HG03045 (cell line): ENCODE measurements at regions not wholly inside any gene's neighbourhood (a gene's known extent, or its start where the extent isn't known, plus 50 kb on each side); places are given as distances from the start of the nearest gene placed in this dataset.

Source experiments
- ATAC-seq: cut with Tn5 transposase; IDR thresholded peaks from one replicate; pipeline ENCODE4 v1.9.1; 2021; ENCODE audit warnings: mild to moderate bottlenecking, moderate library complexity; ENCODE audit not compliant: unreplicated experiment

DNA sequence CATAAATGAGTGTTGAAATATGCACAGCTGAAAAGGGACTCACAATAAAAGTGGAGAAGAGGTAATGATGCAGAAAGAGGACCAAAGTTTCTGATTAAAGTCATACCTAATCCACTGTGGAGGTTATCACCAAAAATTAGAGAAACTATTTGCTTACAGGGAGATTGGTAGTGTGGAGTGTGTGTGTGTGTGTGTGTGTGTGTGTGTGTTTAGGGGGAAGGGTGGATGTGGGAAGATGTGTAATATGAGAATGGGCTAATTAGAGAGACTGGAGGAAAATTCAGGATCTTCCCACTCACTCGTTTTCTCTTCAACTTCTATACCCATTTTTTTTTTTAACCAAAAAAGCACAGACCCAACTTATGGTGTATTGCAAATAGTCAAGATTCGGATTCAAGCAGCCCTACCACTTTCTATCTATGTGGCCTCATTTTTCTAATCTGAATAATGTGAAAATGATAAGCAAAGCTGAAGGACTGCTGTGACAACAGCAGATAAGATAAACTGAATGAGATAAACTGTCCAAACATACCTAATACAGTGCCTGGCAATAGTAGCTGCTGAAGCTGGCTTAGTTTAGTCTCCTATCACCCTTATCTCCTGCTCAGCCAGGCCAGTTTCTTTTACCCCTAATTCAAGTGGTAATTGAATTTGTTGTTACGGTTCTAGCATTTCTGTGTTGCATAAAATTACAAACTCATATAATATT, 501.1 kb downstream of the KDM4C start:
- no peak for ATAC-seq

DNA sequence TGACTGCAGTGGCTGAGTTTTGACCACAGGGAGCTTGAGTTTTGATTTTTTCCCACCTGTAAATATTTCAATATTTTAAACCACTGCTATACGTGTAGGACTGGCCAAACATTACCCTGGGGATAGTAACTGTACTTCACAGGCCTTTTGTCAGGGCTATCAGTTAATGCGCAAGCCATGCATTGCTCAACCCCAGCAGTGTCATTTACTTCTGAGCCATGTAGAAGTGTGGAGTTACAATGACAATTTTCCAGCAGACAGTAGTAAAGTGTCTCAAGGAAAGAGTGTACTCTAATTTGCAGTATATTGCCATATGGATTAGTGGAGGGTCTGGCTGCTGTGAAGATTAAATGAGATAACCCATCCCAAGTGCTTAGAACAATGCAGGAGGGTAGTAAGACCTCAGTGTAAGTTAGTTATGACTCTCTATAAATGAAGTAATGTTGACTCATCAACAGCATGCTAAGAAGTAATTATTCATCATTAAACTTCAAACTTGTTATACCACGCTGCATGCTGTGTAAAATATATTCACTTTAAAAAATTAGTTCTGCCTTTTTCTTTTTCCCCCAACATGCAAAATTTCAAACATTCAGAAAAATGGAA, 489.2 kb downstream of the KDM4C start:
- ATAC-seq, result no peak

DNA sequence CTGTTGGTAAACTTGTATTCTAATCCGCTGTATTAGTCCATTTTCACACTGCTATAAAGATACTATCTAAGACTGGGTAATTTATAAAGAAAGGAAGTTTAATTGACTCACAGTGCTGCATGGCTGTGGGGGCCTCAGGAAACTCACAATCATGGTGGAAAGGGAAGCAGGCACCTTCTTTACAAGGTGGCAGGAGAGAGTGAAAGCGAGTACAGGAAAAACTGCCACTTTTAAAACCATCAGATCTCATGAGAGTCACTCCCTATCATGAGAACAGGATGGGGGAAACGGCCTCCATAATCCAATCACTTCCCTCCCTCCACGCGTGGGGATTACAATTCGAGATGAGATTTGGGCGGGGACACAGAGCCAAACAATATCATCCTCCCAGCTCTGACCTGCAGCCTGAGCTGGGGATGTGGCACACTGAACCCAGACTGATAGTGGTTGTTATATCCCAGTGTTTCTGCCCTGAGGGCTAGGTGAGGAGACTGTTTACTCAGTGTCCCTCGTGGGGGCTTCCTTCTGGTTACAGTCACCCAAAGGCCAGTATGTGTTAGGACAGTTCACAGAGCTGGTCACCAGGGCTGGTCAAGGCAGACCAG, 488.3 kb downstream of the KDM4C start:
- no peak for ATAC-seq

DNA sequence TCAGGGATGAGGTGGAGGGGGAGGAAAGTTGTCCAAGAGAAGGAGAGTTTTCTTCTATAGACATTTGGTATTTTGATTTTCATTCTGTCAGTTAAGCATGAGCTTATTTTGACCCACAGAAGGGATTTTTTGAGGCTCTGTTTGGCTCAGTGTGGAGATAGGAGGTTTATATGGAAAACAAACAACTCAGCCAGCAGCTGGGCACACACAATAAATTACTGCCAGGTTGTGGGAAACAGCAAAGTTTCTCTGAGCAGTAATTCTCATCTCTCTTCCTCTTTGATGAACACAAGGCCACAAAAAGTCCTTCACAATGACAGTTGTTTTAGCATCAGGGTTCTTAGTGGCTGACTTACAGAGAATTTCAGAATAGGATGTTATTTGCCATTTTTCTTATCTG, 486.1 kb downstream of the KDM4C start:
- ATAC-seq, result no peak

DNA sequence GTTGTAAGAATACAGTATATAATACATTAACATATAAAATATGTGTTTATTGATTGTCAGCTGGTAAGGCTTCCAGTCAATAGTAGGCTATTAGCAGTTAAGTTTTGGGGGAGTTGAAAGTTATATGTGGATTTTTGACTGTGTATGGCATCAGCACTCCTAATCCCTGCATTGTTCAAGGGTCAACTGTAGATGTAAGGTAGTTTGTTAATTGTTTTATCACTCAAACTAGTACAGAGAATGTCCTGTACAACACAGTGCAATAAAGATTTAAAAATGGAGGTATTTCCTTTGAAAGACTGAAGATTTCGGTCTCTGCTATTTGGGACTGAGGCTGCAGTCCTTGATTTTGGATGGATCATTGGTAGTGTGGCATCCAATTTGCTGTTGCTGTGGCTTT, 484.4 kb downstream of the KDM4C start:
- ATAC-seq, result no peak

DNA sequence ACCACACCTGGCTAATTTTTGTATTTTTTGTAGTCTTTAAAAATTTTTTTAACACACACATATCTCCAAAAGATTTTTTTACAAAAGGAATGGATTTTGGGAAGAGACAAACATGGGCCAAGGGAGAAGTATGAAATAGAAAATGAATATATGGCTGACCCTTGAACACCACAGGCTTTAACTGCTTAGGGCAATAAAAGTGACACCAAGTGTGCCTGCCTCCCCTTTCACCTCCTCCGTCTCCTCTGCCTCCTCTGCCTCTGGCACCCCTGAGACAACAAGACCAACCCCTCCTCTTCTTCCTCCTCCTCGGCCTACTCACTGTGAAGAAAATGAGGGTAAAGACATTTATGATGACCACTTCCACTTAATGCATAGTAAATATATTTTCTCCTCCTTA, 483.9 kb downstream of the KDM4C start:
- no peak for ATAC-seq

DNA sequence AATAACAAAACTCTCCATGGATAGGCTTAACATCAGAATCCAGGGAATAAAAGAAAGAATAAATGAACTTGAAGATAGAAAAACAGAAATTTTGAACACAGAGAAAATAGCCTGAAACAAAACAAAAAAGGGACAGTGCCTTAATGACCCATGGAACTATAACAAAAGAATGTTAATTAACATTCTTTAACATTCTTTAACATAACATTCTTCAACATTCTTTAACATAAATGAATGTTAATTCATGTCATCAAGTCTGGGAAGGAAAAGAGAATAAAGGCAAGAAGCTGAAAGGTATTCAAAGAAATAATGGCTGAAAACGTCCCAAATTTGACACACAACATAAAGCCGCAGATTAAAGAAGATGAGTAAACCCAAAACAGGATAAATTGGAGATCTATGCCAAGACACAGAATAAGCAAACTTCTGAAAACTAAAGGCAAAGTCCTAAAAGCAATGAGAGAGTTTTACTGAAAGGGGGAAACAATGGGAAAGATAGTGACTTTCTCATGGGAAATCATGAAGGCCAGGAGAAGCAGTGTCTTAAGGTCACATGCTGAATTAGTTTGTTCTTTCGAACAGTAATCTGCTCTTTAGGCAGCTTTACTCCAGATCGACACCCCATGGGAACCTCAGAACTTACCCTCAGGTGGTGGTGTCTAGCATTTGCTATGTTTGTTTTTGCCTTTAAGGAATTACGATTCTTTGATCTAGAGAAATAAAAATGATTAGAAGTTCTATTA, 483.0 kb downstream of the KDM4C start:
- no peak for ATAC-seq

DNA sequence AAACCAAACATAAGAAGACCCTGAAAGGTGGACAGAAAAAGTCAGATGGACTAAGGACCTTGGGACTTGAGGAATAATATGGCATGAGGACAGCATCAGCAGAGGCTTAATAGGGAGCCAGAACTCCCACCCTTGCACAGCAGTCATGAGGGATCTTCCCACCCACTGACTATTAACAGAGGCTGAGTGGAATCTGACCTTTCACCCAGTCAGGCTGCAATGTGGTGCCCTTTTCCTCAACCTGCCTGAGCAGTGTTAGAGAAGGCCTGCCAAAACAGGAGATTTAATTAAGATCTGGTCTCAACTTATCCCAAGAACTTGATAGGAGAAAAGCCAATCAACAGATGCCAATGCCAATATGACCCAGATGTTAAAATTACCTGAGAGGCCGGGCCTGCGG, 481.9 kb downstream of the KDM4C start:
- no peak for ATAC-seq

DNA sequence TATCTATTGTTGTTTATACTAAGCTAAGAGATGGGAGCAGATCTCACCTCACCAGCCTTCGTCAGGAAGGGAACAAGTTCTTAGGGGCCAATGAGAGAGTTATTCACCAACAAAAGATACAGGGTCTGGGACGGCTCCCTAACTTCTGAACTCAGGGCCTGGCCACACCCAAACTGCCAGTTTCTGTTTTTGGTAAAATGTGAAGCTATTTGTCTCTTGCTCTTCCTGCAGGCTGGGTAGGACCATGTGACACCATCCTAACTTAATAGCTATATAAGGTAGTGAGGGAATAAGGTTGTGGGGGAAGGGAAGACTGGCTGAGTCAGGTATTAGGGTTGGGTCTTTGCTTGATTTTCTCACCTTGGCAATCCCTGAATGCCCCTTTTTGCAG, 480.5 kb downstream of the KDM4C start:
- no peak for ATAC-seq

DNA sequence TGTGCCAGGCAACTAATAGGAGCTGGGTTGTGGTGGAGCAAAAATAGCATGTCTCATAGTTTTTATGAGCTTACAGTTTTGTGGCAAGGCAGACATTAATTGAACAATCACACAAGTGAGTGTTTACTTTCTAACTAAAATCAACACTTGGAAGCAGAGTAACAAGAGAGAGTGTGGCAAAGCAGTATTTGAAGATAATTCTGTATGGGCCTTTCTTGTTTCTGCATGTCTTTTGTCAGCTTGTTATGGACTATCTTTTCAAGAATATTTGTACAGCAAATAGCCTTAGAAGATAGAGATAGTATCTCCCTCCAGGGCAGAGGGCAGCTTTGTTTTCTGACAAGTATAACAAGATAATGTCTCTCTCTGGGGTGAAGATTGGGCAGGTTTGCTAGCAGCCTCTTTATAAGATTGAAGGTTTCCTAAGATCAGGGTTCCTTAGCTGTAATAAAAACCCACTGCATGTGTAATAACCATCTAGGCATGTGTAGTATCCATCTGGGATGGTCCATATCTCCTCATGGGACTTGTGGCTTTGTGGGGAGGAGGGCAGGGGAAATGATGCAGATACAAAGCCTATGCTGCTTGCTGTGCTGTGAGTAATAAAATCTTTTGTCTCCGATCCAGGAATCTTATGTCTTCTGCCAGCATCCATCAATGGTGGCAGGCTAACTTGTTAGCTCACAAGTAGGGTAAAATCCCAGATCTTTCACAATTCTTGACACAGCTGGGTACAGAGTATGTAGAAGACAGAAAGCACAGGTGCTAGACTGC, 479.9 kb downstream of the KDM4C start:
- ATAC-seq, result no peak

DNA sequence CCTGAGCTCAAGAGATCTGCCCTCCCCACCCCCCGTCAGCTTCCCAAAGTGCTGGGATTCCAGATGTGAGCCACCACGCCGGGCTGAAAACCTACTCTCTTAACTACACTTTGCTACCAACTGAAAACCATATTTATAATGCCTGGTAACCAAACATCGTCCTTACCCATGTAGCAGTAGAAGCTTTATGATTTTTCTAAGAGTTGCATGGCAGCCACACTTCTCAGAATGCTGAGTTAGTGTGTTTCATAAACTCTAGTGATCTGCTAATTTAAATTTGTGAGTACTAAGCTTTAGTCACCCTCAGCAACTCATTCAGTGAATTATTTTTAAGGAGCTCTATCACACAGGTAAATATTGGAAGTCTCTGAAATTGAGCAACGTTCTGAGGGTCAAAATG, 478.4 kb downstream of the KDM4C start:
- ATAC-seq, result no peak

DNA sequence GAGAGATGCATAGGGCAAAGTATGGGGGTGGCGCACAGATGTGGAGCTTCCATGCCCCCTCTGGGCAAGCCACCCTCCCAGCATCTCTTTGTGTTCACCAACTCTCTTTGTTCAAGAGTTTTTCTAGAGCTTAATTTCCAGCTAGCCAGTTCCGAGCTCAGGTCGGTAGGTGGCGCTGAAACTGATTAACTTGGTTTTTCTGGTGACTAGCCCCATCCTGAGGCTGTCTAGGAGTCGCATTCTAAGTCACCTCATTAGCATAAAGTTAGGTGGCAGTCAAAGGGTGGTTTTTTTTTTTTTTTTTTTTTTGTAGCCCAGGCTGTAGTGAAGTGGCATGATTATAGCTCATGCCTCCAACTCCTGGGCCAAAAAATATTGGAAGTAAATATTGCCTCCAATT, 476.4 kb downstream of the KDM4C start:
- no peak for ATAC-seq

DNA sequence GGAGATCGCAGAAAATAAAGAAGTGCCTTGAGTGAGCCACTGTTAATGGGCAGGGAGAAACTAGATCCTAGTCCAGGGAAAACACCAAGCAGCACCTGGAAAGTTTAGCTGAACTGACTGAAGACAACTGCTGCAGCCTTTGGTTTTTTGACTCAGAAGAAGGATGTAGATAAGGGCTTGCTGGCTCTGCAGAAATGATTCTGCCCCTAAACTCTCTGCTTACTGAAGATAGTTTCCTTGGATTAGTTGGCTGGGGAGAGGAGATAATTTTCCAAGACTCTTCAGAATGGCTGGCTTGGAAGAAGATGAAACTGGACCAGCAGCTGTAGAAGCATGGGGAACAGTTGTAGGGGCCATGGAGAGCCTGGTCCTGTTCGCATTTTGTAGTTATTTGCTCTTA, 471.8 kb downstream of the KDM4C start:
- ATAC-seq, result no peak

DNA sequence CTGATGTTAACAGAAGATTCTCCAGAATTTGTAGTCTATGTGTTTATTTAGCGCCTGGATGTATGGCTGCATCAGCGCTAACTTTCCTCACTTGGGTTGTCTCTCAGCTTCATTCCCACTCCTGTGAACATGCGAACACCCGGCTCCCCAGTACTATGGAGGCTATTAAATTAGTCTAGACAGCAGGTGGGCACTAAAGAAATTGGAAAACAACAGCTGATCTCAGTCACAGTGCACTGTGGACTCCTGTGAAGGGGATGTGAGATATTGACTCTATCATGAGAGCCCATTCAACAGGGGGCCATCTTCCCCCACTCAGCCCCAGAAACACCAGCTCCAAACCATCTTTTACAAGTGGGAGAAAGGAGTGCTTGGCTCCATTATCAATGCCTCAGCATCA, 471.0 kb downstream of the KDM4C start:
- ATAC-seq, result no peak

DNA sequence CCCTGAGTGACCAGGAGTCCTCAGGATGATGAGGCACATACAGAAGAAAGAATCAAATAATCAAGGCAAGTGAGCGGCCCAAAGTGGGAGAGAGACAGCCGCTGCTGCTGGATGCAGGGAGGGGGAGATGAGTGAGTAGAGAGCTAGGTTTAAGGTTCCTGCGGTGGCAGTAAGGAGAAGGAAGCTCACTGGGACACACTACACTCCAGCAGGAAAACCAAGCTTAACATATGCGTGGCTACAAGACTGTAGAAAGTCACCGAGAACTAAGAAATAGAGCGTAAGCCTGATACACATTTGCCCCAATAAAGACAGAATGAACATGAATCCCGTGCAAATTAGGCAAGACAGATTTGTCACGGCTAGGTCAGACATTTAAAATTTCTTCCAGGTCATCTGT, 470.2 kb downstream of the KDM4C start:
- no peak for ATAC-seq

DNA sequence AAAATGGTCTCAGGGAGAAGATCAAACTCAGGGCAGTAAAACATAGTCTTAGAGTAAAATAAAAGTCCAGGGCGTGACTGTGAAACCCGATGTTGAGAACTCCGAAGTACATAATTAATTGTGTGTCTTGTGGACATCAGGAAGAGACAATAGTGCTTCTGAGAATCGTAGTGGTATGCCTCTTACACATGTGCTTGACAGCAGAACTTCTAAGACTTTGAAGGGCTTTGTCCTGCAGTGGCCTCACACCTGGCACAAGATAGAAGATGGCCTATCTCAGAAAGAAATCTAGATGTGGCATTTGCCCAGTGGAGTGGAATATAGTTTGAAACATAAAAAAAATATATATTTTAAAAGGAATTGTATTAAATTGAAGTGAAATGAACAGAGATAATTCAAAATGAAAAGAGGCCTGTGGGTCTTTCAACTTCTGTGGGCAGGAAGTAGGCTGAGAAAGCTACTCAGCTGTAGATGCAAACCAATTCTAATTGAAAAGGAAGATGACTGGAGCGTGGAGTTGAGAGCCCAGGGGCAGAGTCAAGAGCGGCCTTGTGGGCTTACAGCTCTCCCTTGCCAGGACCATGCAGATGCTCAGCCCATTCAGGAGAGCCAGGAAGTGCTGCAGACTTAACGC, 468.4 kb downstream of the KDM4C start:
- no peak for ATAC-seq
